A673 (cell line): ENCODE measurements at regions not wholly inside any gene's neighbourhood (a gene's known extent, or its start where the extent isn't known, plus 50 kb on each side); places are given as distances from the start of the nearest gene placed in this dataset.

Source experiments
- BruUV-seq: library from RNA; stranded (reverse); fragments of 400-500 nt; replicated peaks from 2 replicates; lab custom pipeline; 2021; lab: Mats Ljungman, UMichigan
- CTCF ChIA-PET: fragments of 300-600 bp; sonication (Branson Sonifier 250); formaldehyde crosslinking; loops from one replicate; lab custom pipeline; 2022; ENCODE audit warnings: antibody characterized with exemption; lab: Charles Lee
- POLR2A ChIA-PET: fragments of 300-600 bp; sonication (Branson Sonifier 250); formaldehyde crosslinking; loops from one replicate; lab custom pipeline; 2022; ENCODE audit warnings: antibody characterized with exemption; ENCODE audit not compliant: low non-redundant PET; lab: Charles Lee
- DNase-seq: peaks from one replicate; pipeline ENCODE4 v3.0.0-alpha.2; 2015; ENCODE audit warnings: low spot score
- H3K27ac ChIP-seq: fragments of 200-600 bp; sonication (generic); 2 replicates; pipeline ENCODE4 v1.5.1; 2016; ENCODE audit warnings: mixed run types, low read depth, mild to moderate bottlenecking, mixed read lengths, antibody characterized with exemption, low read length; ENCODE audit not compliant: poor library complexity, severe bottlenecking
- H3K27me3 ChIP-seq: fragments of 200-600 bp; sonication (generic); replicated peaks from 2 replicates; pipeline ENCODE4 v1.6.1; 2017; ENCODE audit warnings: mixed run types, low read depth, mild to moderate bottlenecking, mixed read lengths, antibody characterized with exemption, low read length; ENCODE audit not compliant: insufficient read depth, poor library complexity
- H3K36me3 ChIP-seq: fragments of 200-600 bp; sonication (generic); 2 replicates; pipeline ENCODE4 v1.6.1; 2016; ENCODE audit warnings: mixed run types, mild to moderate bottlenecking, mixed read lengths, antibody characterized with exemption, low read length; ENCODE audit not compliant: insufficient read depth, poor library complexity, severe bottlenecking
- H3K4me1 ChIP-seq: fragments of 200-600 bp; sonication (generic); 2 replicates; pipeline ENCODE4 v1.6.1; 2017; ENCODE audit warnings: mixed run types, mild to moderate bottlenecking, mixed read lengths, antibody characterized with exemption, low read length; ENCODE audit not compliant: insufficient read depth, poor library complexity, severe bottlenecking
- H3K4me3 ChIP-seq: fragments of 200-600 bp; sonication (generic); 2 replicates; pipeline ENCODE4 v1.5.1; 2016; ENCODE audit warnings: low read depth, mixed run types, mild to moderate bottlenecking, mixed read lengths, low read length; ENCODE audit not compliant: poor library complexity, severe bottlenecking
- H3K9me3 ChIP-seq: fragments of 200-600 bp; sonication (generic); 2 replicates; pipeline ENCODE4 v1.6.1; 2016; ENCODE audit warnings: mixed run types, low read depth, mild to moderate bottlenecking, mixed read lengths, antibody characterized with exemption, low read length; ENCODE audit not compliant: poor library complexity, severe bottlenecking
- CTCF ChIP-seq: fragments of 300-800, 200-600 bp; sonication (generic); conservative IDR thresholded peaks from 2 replicates; pipeline ENCODE4 v1.5.1; 2017; ENCODE audit warnings: low read depth, mild to moderate bottlenecking, antibody characterized with exemption, low read length, moderate library complexity, mixed read lengths
- EZH2 ChIP-seq: fragments of 200-600 bp; sonication (generic); IDR thresholded peaks from 2 replicates; pipeline ENCODE4 v1.6.1; 2017; ENCODE audit warnings: borderline replicate concordance, low read depth, mild to moderate bottlenecking, mixed read lengths, antibody characterized with exemption, low read length; ENCODE audit not compliant: poor library complexity, severe bottlenecking
- intact Hi-C: fragments of 100-400 bp; cut with micrococcal nuclease; formaldehyde crosslinking; loops from one replicate; pipeline ENCODE4 v1.10.0; 2022; ENCODE audit not compliant: unreplicated experiment

- no peak for TF ChIP-seq EZH2
- no peak for TF ChIP-seq CTCF
- intact Hi-C loops, result no loop called here
These were observed 691.0 kb upstream of the SEL1L start for GRCh38 chr14:82224610-82225009.

DNA sequence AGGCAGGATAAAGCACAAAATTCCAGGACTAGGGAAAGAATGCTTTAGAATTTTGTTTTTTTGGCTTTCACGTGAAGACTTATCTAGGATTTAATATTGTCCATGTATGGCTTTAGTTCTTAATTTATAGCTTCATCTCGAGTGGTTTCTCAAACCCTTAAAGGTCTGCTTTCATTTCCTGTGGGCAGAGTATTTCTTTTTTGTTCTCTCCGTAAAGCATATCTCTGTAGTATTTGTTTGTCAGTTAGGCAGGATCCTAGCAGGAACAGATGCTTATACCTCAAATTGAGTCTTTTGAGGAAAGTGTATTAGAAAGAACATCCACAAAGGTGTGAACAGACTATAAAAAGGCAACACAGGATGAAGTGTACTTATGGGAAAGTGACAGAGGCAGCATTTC lies 697.1 kb upstream of the SEL1L start:
- H3K9me3 ChIP-seq, result no peaks in the 10 kb centered on the region
- H3K27ac ChIP-seq, result no peak overlapping the region
- intact Hi-C loops, result no loop called here
- no peak for DNase-seq
- H3K36me3 ChIP-seq, result no peaks in the 10 kb centered on the region
- no TSS peak for BruUV-seq
- POLR2A ChIA-PET, result no interaction called here
- H3K27me3 ChIP-seq, result no peaks in the 10 kb centered on the region
- CTCF ChIA-PET, result no interaction called here
- H3K4me1 ChIP-seq, result no peaks in the 10 kb centered on the region
- no peak overlapping the region for H3K4me3 ChIP-seq
- no peak for TF ChIP-seq CTCF
- no peak for TF ChIP-seq EZH2

More at GRCh38 chr14:82224610-82225009, 691.0 kb upstream of the SEL1L start:
- no TSS peak for BruUV-seq
- no peak for DNase-seq
- Histone ChIP-seq H3K4me1 (no peaks in the 10 kb centered on the region), H3K36me3 (no peaks in the 10 kb centered on the region), H3K9me3 (no peaks in the 10 kb centered on the region), H3K27me3 (no peaks in the 10 kb centered on the region), H3K4me3 (no peak overlapping the region), H3K27ac (no peak overlapping the region)
- ChIA-PET POLR2A (no interaction called here), CTCF (no interaction called here)

DNA sequence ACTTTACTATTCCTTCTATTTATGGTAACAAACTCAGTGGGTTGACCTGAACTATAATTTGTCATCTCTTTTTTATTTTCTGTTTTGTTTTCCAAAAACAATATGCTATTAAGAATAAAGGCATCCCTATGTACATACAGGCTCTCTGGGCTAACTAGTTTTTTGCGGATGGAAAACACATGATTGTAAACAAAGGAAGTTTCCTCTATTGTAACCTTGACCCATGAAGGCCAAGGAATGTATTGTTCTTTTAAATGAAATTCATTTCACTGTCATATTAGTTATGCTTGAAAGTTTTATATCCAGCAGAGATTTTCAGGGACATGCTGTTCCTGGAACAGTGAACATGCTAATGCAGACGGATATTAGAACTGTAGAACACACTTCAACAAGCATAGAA lies 705.0 kb upstream of the SEL1L start:
- intact Hi-C loops, result no loop called here
- Histone ChIP-seq H3K9me3 (no peaks in the 10 kb centered on the region), H3K4me1 (no peaks in the 10 kb centered on the region), H3K4me3 (no peak overlapping the region), H3K36me3 (no peaks in the 10 kb centered on the region), H3K27ac (no peak overlapping the region), H3K27me3 (no peaks in the 10 kb centered on the region)
- ChIA-PET POLR2A (no interaction called here), CTCF (no interaction called here)
- no peak for DNase-seq
- BruUV-seq, result no TSS peak
- TF ChIP-seq EZH2 (no peak), CTCF (no peak)
